HL-60 (cell line): ENCODE measurements at regions not wholly inside any gene's neighbourhood (a gene's known extent, or its start where the extent isn't known, plus 50 kb on each side); places are given as distances from the start of the nearest gene placed in this dataset.

Experiments used
- DNase-seq, 2 experiments: peaks; one replicate each; pipeline ENCODE4 v3.0.0-alpha.2; 2010 to 2020; ENCODE audit warnings: low read depth in 1 of 2, low spot score in 1 of 2
- H3K27ac ChIP-seq: fragments of 250-450 bp; sonication (Bioruptor Pico); replicated peaks from 2 replicates; pipeline ENCODE4 v1.5.1; 2020; ENCODE audit warnings: mild to moderate bottlenecking, moderate library complexity
- H3K27me3 ChIP-seq: fragments of 250-450 bp; sonication (Bioruptor Pico); 2 replicates; pipeline ENCODE4 v1.5.1; 2021; ENCODE audit warnings: mild to moderate bottlenecking, moderate library complexity; ENCODE audit not compliant: insufficient read depth, poor library complexity, severe bottlenecking
- H3K4me3 ChIP-seq: replicated peaks from 2 replicates; pipeline ENCODE4 v1.5.1; 2011; ENCODE audit warnings: mild to moderate bottlenecking, control low read depth, low read length; ENCODE audit not compliant: insufficient read depth
- CTCF ChIP-seq: IDR thresholded peaks from one replicate; pipeline ENCODE4 v1.5.1; 2011; ENCODE audit warnings: low read length, control low read depth, inconsistent platforms; ENCODE audit not compliant: insufficient read depth
- GABPA ChIP-seq: IDR thresholded peaks from 2 replicates; pipeline ENCODE4 v1.6.1; 2012; ENCODE audit warnings: low read depth
- POLR2AphosphoS5 ChIP-seq: IDR thresholded peaks from 2 replicates; pipeline ENCODE4 v1.6.1; 2012; ENCODE audit warnings: low read depth
- REST ChIP-seq: IDR thresholded peaks from 2 replicates; pipeline ENCODE4 v1.6.1; 2012; ENCODE audit warnings: low read depth; ENCODE audit not compliant: insufficient replicate concordance
- SPI1 ChIP-seq: IDR thresholded peaks from 2 replicates; pipeline ENCODE4 v1.6.1; 2012; ENCODE audit warnings: low read depth, mild to moderate bottlenecking, borderline replicate concordance

GRCh38 chr3:156611870-156612494, 57.1 kb upstream of the SSR3 start:
- H3K4me3 ChIP-seq = no peak overlapping the region
- DNase-seq = no peak
- H3K27me3 ChIP-seq = no peaks in the 10 kb centered on the region
- TF ChIP-seq SPI1 = no peak
- no peak for TF ChIP-seq POLR2AphosphoS5
- TF ChIP-seq REST = no peak
- TF ChIP-seq CTCF = no peak
- TF ChIP-seq GABPA = no peak
- H3K27ac ChIP-seq = no peak overlapping the region

- H3K4me3 ChIP-seq = no peak overlapping the region
- TF ChIP-seq REST (no peak), POLR2AphosphoS5 (no peak), GABPA (no peak), CTCF (no peak), SPI1 (no peak)
- DNase-seq = no peak
- no peaks in the 10 kb centered on the region for H3K27me3 ChIP-seq
- no peak overlapping the region for H3K27ac ChIP-seq
Observed at GRCh38 chr3:156610154-156610553, 55.2 kb upstream of the SSR3 start.

- no peak overlapping the region for H3K4me3 ChIP-seq
- H3K27ac ChIP-seq = no peak overlapping the region
- TF ChIP-seq REST (no peak), SPI1 (no peak), GABPA (no peak)
- H3K27me3 ChIP-seq = no peaks in the 10 kb centered on the region
- no peak for DNase-seq
Observed at GRCh38 chr3:156609546-156609945, 54.6 kb upstream of the SSR3 start.
